ENCODE measurements at regions not wholly inside any gene's neighbourhood (a gene's known extent, or its start where the extent isn't known, plus 50 kb on each side); places are given as distances from the start of the nearest gene placed in this dataset.

DNA sequence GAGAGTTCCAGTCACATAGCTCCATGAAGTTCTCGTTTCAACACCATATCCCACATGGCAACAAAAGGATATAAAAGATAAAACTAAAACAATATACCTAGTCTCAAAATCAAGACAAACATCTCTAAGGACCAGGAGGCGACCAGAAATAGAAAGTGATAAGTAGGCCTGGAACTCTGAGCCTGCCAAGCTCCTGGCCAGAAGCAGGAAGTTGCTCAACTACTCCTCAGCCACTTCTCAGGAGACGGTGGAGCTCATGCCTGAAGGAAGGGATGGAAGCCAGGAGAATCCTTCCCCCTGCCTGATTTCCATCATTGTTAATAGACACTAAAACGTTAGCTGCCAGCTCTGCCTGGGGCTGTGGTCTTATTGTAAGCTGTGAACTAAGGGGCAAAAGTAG, 94.7 kb downstream of the DISP1 start:
- Mint-ChIP-seq H3K9me3 (ENCODE audit: unreplicated experiment) (no peaks in the 10 kb centered on the region), H3K27me3 (ENCODE audit: low read depth, unreplicated experiment) (no peaks in the 10 kb centered on the region), H3K4me3 (ENCODE audit: unreplicated experiment) (no peak overlapping the region), H3K27ac (ENCODE audit: unreplicated experiment) (no peak overlapping the region), H3K4me1 (ENCODE audit: low read depth, unreplicated experiment) (peaks cover 24% of the 10 kb centered on the region), H3K36me3 (ENCODE audit: low read depth, unreplicated experiment) (no peaks in the 10 kb centered on the region)
- TF ChIP-seq, protein P1, sequence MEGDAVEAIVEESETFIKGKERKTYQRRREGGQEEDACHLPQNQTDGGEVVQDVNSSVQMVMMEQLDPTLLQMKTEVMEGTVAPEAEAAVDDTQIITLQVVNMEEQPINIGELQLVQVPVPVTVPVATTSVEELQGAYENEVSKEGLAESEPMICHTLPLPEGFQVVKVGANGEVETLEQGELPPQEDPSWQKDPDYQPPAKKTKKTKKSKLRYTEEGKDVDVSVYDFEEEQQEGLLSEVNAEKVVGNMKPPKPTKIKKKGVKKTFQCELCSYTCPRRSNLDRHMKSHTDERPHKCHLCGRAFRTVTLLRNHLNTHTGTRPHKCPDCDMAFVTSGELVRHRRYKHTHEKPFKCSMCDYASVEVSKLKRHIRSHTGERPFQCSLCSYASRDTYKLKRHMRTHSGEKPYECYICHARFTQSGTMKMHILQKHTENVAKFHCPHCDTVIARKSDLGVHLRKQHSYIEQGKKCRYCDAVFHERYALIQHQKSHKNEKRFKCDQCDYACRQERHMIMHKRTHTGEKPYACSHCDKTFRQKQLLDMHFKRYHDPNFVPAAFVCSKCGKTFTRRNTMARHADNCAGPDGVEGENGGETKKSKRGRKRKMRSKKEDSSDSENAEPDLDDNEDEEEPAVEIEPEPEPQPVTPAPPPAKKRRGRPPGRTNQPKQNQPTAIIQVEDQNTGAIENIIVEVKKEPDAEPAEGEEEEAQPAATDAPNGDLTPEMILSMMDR (IDR thresholded peaks at IDR 0.05; ENCODE audit: insufficient read depth, low read depth, low read length), result no peak
- Histone ChIP-seq H3K79me2 (ENCODE audit: insufficient read depth, low read length) (no peaks in the 10 kb centered on the region), H3K36me3 (ENCODE audit: insufficient read depth, low read length) (no peaks in the 10 kb centered on the region), H3K9me3 (ENCODE audit: insufficient read depth, low read depth, low read length) (no peaks in the 10 kb centered on the region), H3K4me3 (ENCODE audit: insufficient read depth, low read depth, low read length) (no peak overlapping the region), H4K20me1 (ENCODE audit: insufficient read depth, low read length) (no peaks in the 10 kb centered on the region), H2AFZ (ENCODE audit: low read depth, low read length) (peak overlapping the region; percentile 34), H3K9ac (ENCODE audit: low read length) (no peak overlapping the region), H3K4me2 (ENCODE audit: low read length) (peak overlapping the region; percentile 24), H3K27me3 (ENCODE audit: insufficient read depth, low read length) (no peaks in the 10 kb centered on the region), H3K4me1 (ENCODE audit: insufficient read depth, low read length) (peaks cover 26% of the 10 kb centered on the region), H3K27ac (ENCODE audit: low read depth, low read length) (no peak overlapping the region)
- FAIRE-seq (no peak), DNase-seq (ENCODE audit: low read depth) (peak; percentile 70)

DNA sequence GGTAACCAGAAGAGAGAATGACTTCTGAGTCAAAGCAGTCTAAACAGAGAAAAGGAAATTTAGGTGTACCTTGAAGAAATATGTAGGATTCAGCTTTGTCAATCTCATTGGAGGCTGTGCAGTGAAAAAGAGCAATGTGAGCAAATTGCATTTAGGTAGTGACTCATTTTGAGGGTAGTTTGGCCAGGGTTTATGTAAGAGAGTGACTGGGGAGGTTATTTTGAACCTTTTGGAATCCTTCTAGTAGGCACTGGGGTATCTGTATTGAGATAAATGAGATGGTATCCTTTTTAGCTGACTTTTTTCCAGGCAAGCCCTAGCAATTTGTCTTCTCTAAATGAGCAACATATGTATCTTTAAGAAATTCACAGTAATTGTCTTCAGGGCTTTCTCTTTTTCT, 95.9 kb downstream of the DISP1 start:
- Histone ChIP-seq H3K36me3 (ENCODE audit: insufficient read depth, low read length) (no peaks in the 10 kb centered on the region), H3K4me2 (ENCODE audit: low read length) (no peak overlapping the region)

DNA sequence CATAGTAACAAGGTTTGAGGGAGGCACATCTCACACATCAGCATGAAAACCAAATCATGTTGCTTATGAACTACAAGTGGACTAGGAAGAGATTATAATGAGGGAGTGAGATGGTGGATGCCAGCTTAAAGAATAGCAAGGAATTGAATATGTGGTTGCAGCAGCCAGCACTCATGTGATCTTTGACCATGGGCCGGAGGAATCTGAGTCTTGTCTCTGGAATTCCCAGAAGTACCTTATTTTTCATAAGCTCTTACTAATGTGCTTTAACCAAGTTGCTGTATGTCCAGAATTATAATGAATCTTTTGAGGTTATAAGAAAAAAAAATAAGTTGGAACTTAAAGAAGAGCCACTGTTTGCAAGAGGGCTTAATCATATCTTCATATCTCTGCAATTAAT, 97.0 kb downstream of the DISP1 start:
- H3K4me1 Mint-ChIP-seq (ENCODE audit: low read depth, unreplicated experiment), result peaks cover 33% of the 10 kb centered on the region
- no peaks in the 10 kb centered on the region for H3K9me3 ChIP-seq (ENCODE audit: insufficient read depth, low read depth, low read length)
- no peak overlapping the region for H3K27ac Mint-ChIP-seq (ENCODE audit: unreplicated experiment)
- H3K4me3 ChIP-seq (ENCODE audit: insufficient read depth, low read depth, low read length), result no peak overlapping the region
- no peaks in the 10 kb centered on the region for H3K27me3 ChIP-seq (ENCODE audit: insufficient read depth, low read length)
- no peaks in the 10 kb centered on the region for H3K27me3 Mint-ChIP-seq (ENCODE audit: low read depth, unreplicated experiment)
- H4K20me1 ChIP-seq (ENCODE audit: insufficient read depth, low read length), result no peaks in the 10 kb centered on the region
- H3K9ac ChIP-seq (ENCODE audit: low read length), result no peak overlapping the region
- H3K79me2 ChIP-seq (ENCODE audit: insufficient read depth, low read length), result no peaks in the 10 kb centered on the region
- no peak for TF ChIP-seq EZH2 (IDR thresholded peaks at IDR 0.05; ENCODE audit: insufficient read depth, low read length)
- TF ChIP-seq, protein P1 (IDR thresholded peaks at IDR 0.05; ENCODE audit: insufficient read depth, low read depth, low read length), result no peak
- H3K4me1 ChIP-seq (ENCODE audit: insufficient read depth, low read length), result peaks cover 26% of the 10 kb centered on the region
- H3K36me3 ChIP-seq (ENCODE audit: insufficient read depth, low read length), result no peaks in the 10 kb centered on the region
- H2AFZ ChIP-seq (ENCODE audit: low read depth, low read length), result no peak overlapping the region
- H3K4me2 ChIP-seq (ENCODE audit: low read length), result peak overlapping the region; percentile 21
- DNase-seq (ENCODE audit: low read depth), result peak; percentile 89
- H3K9me3 Mint-ChIP-seq (ENCODE audit: unreplicated experiment), result no peaks in the 10 kb centered on the region
- no peak for FAIRE-seq
- H3K36me3 Mint-ChIP-seq (ENCODE audit: low read depth, unreplicated experiment), result no peaks in the 10 kb centered on the region
- H3K27ac ChIP-seq (ENCODE audit: low read depth, low read length), result peak overlapping the region; percentile 37
- H3K4me3 Mint-ChIP-seq (ENCODE audit: unreplicated experiment), result no peak overlapping the region

More for the DNA sequence above, 95.9 kb downstream of the DISP1 start:
- Histone ChIP-seq H3K4me1 (ENCODE audit: insufficient read depth, low read length) (peaks cover 26% of the 10 kb centered on the region), H4K20me1 (ENCODE audit: insufficient read depth, low read length) (no peaks in the 10 kb centered on the region), H3K79me2 (ENCODE audit: insufficient read depth, low read length) (no peaks in the 10 kb centered on the region), H3K9me3 (ENCODE audit: insufficient read depth, low read depth, low read length) (no peaks in the 10 kb centered on the region), H3K9ac (ENCODE audit: low read length) (no peak overlapping the region), H2AFZ (ENCODE audit: low read depth, low read length) (no peak overlapping the region), H3K27ac (ENCODE audit: low read depth, low read length) (no peak overlapping the region), H3K4me3 (ENCODE audit: insufficient read depth, low read depth, low read length) (no peak overlapping the region), H3K27me3 (ENCODE audit: insufficient read depth, low read length) (no peaks in the 10 kb centered on the region)
- TF ChIP-seq, protein P1 (IDR thresholded peaks at IDR 0.05; ENCODE audit: insufficient read depth, low read depth, low read length), result no peak
- no peak for TF ChIP-seq EZH2 (IDR thresholded peaks at IDR 0.05; ENCODE audit: insufficient read depth, low read length)
- no peak for FAIRE-seq
- H3K9me3 Mint-ChIP-seq (ENCODE audit: unreplicated experiment), result no peaks in the 10 kb centered on the region
- H3K27me3 Mint-ChIP-seq (ENCODE audit: low read depth, unreplicated experiment), result no peaks in the 10 kb centered on the region
- no peak overlapping the region for H3K27ac Mint-ChIP-seq (ENCODE audit: unreplicated experiment)
- H3K4me1 Mint-ChIP-seq (ENCODE audit: low read depth, unreplicated experiment), result peaks cover 33% of the 10 kb centered on the region
- no peaks in the 10 kb centered on the region for H3K36me3 Mint-ChIP-seq (ENCODE audit: low read depth, unreplicated experiment)
- DNase-seq (ENCODE audit: low read depth), result peak; percentile 71
- H3K4me3 Mint-ChIP-seq (ENCODE audit: unreplicated experiment), result no peak overlapping the region
